G401.6 (cell line): ENCODE measurements at regions not wholly inside any gene's neighbourhood (a gene's known extent, or its start where the extent isn't known, plus 50 kb on each side); places are given as distances from the start of the nearest gene placed in this dataset.
"Not testable (repeated sequence)": the region's sequence is repeated elsewhere in the genome, so short reads cannot be mapped to it uniquely, and the experiment has no call there.

Experiments
- FAIRE-seq: peaks from 2 replicates; lab custom pipeline; 2012; peaks lifted over from hg19 to GRCh38; lab: Jason Lieb, UNC

DNA sequence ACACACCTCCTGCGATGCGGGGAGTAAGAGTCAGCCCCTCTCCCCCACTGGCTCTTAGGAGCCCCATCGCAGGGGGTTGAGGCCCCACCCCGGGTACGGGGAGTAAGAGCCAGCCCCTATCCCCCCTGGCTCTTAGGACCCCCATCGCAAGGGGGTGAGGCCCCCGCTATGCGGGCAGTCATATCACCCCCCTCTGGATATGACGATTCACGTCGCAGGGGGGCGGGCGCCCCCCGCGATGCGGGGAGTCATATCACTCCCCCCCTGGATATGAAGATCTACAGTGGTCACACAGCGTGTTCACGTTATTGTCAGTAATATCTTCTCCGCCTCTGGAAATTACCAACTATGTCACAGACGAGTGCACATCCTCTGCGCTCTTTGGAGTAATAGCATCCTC, 61.1 kb downstream of the DEFB131A start:
- FAIRE-seq, result not testable (repeated sequence)

DNA sequence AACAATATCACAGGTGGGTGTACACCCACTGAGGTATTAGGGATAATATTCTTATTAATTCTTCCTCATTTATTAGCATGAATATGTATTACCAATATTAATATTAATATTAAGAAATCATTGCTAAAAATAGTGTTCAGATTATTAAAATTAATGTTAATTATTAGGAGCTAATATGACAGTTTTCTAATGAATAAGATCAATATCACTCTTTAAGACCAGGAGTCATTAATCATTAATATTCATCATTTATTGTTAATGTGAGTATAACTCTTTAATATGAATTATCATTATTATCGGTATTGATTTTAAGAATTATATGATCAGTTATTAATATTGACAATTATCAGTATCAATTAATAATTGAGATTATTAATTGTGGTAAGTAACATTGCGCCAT, 62.5 kb downstream of the DEFB131A start:
- FAIRE-seq, result not testable (repeated sequence)

DNA sequence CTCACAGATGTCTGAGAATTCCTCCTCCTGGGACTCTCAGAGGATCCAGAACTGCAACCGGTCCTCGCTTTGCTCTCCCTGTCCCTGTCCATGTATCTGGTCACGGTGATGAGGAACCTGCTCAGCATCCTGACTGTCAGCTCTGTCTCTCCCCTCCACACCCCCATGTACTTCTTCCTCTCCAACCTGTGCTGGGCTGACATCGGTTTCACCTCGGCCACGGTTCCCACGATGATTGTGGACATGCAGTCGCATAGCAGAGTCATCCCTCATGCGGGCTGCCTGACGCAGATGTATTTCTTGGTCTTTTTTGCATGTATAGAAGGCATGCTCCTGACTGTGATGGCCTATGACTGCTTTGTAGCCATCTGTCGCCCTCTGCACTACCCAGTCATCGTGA, 68.7 kb downstream of the DEFB131A start:
- not testable (repeated sequence) for FAIRE-seq

DNA sequence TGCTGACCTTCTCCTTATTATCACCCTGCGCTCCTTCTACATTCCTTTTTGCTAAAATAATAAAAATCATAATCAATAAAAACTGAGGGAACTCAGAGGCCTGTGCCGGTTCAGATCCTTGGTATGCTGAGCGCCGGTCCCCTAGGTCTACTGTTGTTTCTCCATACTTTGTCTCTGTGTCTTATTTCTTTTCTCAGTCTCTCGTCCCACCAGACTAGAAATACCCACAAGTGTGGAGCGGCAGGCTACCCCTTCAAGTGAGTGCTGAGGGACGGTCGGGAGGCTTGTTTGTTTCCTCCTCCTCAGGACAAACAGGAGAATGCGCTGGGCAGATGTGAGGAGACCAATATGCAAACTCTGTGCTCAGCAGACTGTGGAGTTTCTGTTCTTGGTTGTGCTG, 75.4 kb downstream of the DEFB131A start:
- not testable (repeated sequence) for FAIRE-seq

GRCh38 chr4:9522903-9523302, 78.7 kb downstream of the DEFB131A start:
- not testable (repeated sequence) for FAIRE-seq

DNA sequence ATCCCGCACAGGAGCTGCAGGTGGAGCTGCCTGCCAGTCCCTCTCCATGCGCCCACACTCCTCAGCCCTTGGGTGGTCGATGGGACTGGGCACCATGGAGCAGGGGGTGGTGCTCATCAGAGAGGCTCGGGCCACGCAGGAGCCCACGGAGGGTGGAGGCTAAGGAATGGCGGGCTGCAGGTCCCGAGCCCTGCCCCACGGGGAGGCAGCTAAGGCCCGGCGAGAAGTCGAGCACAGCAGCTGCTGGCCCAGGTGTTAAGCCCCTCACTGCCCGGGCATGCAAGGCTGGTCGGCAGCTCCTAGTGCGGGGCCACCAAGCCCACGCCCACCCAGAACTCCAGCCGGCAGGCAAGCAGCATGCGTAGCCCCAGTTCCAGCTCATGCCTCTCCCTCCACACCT, 80.2 kb downstream of the DEFB131A start:
- FAIRE-seq, result not testable (repeated sequence)

- not testable (repeated sequence) for FAIRE-seq
These were observed 88.1 kb downstream of the DEFB131A start for GRCh38 chr4:9532134-9532862.

- not testable (repeated sequence) for FAIRE-seq
These were observed 88.6 kb downstream of the DEFB131A start for GRCh38 chr4:9532863-9533192.

DNA sequence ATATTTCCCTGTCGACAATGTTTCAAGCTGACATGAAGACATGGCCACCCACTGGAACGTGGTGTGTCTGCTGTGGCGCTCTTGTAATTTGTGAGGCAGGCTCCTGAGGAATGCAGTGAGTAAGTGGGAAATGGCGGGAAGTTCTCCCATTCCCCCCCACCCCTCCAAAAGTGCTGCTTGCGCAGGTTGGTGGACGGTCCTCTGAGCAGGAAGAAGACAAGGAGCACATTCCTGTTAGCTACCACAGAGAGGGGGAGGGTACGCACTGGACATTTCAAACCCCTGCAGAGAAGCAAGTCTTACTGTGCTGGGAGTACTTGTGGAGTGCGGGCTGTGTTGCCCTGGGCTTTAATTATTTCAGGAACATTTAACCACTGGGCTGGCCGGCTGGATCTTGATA, 92.9 kb downstream of the DEFB131A start:
- FAIRE-seq, result not testable (repeated sequence)

DNA sequence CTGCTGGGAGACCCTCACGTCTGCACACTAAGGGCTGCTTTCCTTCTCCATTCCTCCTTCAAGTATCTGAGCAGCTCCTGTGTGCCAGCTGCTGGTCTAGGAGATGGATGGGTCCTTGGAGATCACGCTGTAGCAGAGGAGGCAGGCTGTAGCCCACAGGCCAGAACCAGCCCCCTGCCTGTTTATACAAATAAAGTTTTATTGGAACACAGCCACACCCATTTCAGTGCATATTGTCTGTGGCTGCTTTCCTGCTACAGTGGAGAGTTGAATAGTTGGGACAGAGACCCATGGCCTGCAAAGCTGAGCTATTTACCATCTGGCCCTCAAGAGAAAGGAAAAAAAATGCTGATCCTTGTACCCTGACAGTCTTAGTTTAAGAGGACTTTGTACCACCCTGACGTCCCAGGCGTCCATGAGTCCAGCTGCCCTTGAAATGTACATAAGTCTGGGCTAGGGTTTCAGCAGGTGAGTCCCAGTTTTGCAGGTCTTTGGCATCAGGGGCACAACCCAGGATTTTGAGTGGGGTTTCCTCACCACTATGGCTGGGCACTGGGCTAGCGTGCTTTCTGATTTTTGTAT, 95.8 kb downstream of the DEFB131A start:
- not testable (repeated sequence) for FAIRE-seq

DNA sequence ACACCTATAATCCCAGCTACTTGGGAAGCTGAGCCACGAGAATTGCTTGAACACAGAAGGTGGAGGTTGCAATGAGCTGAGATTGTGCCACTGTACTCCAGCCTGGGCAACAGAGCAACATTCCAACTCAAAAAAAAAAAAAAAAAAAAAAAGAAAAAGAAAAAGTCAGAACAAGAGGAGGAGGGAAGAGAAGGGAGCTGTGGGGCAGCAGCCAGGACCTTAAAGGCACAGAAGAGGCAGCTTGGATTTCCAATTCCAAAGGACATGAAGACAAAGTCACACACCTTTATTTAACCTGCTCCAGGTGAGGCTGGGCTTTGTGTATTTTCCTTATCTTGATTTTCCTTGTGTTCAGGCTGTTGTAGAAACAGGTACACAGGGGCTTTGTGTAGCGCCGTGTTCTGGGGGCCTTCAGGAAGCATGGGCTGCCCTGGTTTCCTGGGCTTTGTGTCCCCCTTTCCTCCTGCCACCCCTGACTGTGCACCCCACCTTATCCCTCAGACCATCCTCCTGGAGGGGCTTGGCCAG, 97.2 kb downstream of the DEFB131A start:
- not testable (repeated sequence) for FAIRE-seq

- not testable (repeated sequence) for FAIRE-seq
These were observed 100.6 kb downstream of the DEFB131A start for GRCh38 chr4:9544851-9545250.

- FAIRE-seq, result not testable (repeated sequence)
These were observed 103.3 kb downstream of the DEFB131A start for GRCh38 chr4:9547470-9547869.

DNA sequence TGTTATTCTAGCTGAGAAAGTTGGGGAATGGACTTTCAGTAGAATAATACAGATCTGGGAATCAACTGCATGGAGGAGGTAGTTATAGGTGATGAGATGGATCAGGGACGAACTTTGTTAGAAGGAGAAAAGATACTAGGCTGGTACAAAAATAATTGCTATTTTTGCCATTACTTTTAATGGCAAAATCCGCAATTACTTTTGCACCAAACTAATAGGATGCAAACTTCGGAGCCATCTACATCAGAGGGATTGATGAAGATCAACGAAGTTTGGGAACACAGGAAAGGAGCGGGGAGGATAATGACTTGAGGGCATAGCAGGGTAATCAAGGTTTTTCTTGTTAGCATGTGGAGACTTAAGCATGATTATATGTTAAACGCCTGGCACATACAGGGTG, 111.9 kb downstream of the DEFB131A start:
- not testable (repeated sequence) for FAIRE-seq

GRCh38 chr4:9577869-9578268, 133.7 kb downstream of the DEFB131A start:
- FAIRE-seq, result not testable (repeated sequence)

DNA sequence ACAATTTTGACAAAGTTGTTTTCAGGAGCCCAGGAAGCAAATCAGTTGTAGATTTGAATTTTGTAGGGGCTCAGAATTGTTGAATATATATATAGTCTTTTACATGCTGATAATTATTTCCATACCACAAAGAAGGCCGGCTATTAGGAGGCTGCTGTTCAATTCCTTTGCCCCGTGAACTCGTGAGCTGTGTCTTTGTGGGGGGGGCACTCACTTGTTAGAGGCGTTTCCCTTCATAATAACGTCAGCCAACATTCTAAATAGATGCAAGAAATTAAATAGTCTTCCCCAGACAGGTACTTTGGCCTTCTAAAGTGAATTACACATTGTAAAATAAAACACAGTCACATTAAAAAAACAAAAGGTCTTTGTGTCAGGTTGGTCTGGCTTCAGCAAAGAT, 138.7 kb downstream of the DEFB131A start:
- not testable (repeated sequence) for FAIRE-seq

- no peak for FAIRE-seq
These were observed 147.8 kb downstream of the DEFB131A start for GRCh38 chr4:9592010-9592409.

- no peak for FAIRE-seq
These were observed 150.7 kb downstream of the DEFB131A start for GRCh38 chr4:9594948-9595347.

DNA sequence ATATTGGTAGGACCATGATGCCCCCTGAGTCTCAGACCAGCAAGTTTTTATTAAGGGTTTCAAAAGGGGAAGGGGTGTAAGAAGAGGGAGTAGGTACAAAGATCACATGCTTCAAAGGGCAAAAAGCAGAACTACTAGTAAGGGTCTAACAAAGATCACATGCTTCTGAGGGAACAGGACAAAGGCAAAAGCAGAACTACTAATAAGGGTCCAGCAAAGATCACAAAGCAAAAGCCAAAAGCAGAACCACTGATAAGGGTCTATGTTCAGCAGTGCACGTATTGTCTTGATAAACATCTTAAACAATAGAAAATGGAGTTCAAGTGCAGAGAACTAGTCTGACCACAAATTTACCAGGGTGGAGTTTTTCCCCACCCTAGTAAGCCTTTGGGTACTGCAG, 151.3 kb downstream of the DEFB131A start:
- not testable (repeated sequence) for FAIRE-seq

DNA sequence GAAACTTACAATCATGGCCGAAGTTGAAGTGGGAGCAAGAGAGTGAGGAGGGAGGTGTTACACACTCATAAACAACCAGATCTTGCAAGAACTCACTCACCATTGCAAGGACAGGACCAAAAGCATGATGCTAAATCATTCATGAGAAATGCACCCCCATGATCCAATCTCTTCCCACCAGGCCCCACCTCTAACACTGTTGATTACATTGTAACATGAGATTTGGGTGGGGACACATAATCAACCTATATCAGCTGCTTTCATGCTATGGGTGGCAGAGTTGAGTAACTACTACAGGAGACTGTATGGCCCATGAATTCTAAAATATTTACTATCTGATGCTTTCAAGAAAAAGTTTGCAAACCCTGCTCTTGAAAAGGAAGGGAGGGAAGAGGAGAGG, 155.1 kb downstream of the DEFB131A start:
- no peak for FAIRE-seq

DNA sequence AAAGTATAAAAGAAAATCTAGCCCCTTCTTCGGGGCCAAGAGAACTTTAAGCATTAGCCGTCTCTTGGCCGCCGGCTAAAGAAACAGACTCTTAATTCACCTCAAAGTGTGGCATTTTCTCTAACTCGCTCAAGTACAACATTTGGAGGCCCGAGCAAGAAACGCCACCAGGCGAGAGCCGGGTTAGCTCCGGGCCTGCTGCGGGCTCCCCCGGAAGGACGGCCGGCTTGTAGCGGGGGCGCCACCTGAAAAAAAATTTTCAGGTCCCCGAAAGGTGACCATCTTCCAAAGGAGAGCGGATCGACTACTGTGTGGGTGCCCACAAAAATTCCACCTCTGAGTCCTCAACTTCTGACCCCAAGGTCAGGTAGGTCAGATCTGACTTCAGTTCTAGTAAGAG, 156.0 kb downstream of the DEFB131A start:
- no peak for FAIRE-seq

DNA sequence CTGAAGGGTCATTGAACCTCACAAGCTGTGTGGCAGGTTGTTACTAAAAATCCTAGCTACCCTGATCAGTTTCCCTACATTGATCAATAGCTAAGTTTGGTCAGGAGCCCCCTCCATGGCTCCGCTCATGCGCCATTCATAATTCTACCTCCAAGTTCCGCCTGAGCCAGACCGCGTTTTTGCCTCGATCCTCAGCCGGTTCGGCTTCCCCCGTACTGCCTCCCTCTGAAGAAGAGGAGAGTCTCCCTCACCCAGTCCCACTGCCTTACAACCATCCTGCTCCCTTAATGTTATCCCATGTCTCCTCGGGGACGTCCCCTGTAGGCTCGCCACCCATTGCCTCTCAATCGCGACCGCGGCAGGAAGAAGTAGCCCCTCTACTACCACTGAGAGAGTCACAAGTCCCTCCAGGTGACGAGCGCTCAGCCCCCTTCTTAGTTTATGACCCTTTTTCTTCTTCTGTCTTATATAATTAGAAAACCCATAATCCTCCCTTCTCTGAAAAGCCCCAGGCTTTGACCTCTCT, 158.2 kb downstream of the DEFB131A start:
- FAIRE-seq, result no peak

GRCh38 chr4:9604031-9604892, 160.0 kb downstream of the DEFB131A start:
- not testable (repeated sequence) for FAIRE-seq
